ENCODE measurements at regions not wholly inside any gene's neighbourhood (a gene's known extent, or its start where the extent isn't known, plus 50 kb on each side); places are given as distances from the start of the nearest gene placed in this dataset.
"Not testable (repeated sequence)": the region's sequence is repeated elsewhere in the genome, so short reads cannot be mapped to it uniquely, and the experiment has no call there.

DNA sequence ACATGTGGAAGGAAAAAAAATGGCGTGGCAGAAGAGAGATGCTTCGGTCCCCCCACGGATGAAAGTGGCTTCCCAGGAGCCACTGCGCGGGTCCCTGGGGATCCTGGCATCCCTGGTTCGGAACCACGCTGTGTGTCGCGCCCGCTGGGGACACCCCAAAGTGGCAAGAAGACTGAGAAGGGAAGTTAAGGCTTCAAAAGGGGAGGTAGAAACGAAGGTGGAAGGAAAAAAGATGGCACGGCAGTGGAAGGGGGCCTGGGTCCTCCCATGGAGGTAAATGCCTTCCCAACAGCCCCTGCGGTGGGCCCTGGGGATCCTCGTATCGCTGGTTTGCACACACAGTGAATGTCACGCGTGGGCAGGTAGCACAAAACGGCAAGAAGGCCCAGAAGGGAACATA, 281.7 kb downstream of the ALG10 start:
- DNase-seq (ENCODE audit: low read depth) = no peak

- DNase-seq (ENCODE audit: low read depth) = no peak
These were observed 282.2 kb downstream of the ALG10 start for GRCh38 chr12:34304546-34304945.

GRCh38 chr12:34305176-34305575, 282.9 kb downstream of the ALG10 start:
- DNase-seq (ENCODE audit: low read depth) = no peak

DNA sequence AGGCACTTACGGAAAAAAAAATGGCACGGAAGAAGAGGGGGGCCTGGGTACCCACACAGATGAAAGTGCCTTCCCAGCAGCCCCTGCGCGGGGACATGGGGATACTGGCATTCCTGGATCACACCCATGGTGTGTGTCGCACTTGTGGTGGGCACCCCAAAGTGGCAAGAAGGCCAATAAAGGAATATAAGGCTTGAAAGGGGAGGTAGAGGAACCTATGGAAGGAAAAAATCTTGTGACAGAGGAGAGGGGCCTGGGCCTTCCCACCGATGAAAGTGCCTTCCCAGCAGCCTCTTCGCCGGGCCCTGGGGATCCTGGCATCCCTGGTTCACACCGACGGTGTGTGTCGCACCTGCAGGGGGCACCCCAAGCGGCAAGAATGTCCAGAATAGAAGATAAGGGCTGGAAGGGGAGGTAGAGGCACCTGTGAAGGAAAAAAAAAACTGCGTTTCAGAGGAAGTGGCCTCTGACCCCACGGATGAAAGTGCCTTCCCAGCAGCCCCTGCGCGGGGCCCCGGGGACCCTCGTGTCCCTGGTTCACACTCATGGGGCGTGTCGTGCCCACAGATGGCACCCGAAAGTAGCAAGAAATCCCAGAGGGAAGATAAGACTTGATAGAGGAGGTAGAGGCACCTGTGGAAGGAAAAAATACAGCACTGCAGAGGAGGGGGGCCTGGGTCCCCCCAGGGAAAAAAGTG, 284.0 kb downstream of the ALG10 start:
- DNase-seq (ENCODE audit: low read depth) = no peak

DNA sequence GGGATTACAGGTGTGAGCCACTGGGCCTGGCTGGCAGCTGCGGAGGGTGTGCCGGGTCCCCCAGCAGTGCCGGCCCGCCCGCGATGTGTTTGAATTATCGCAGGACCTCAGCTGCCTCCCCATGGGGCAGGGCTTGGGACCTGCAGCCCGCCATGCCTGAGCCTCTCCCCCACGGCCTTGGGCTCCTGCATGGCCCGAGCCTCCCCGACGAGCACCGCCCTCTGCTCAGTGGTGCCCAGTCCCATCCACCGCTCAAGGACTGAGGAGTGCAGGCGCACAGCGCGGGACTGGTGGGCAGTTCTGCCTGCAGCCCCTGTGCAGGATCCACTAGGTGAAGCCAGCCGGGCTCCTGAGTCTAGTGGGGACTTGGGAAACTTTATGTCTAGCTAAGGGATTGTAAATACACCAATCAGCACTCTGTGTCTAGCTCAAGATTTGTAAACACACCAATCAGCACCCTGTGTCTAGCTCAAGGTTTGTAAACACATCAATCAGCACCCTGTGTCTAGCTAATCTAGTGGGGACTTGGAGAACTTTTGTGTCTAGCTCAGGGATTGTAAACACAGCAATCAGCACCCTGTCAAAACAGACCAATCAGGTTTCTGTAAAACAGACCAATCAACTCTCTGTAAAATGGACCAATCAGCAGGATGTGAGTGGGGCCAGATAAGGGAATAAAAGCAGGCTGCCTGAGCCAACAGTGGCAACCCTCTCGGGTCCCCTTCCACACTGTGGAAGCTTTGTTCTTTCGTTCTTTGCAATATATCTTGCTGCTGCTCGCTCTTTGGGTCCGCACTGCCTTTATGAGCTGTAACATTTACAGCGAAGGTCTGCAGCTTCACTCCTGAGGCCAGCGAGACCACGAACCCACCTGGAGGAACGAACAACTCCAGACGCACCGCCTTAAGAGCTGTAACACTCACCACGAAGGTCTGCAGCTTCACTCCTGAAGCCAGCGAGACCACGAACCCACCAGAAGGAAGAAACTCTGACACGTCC, 287.8 kb downstream of the ALG10 start:
- not testable (repeated sequence) for DNase-seq (ENCODE audit: low read depth)

- DNase-seq (ENCODE audit: low read depth) = no peak
These were observed 289.0 kb downstream of the ALG10 start for GRCh38 chr12:34311337-34311736.

GRCh38 chr12:34327671-34328070, 305.4 kb downstream of the ALG10 start:
- DNase-seq (ENCODE audit: low read depth) = no peak

GRCh38 chr12:34333337-34333736, 311.0 kb downstream of the ALG10 start:
- DNase-seq (ENCODE audit: low read depth) = no peak

- no peak for DNase-seq (ENCODE audit: low read depth)
These were observed 312.2 kb downstream of the ALG10 start for GRCh38 chr12:34334538-34334937.

- no peak for DNase-seq (ENCODE audit: low read depth)
These were observed 312.9 kb downstream of the ALG10 start for GRCh38 chr12:34334953-34335743.

DNA sequence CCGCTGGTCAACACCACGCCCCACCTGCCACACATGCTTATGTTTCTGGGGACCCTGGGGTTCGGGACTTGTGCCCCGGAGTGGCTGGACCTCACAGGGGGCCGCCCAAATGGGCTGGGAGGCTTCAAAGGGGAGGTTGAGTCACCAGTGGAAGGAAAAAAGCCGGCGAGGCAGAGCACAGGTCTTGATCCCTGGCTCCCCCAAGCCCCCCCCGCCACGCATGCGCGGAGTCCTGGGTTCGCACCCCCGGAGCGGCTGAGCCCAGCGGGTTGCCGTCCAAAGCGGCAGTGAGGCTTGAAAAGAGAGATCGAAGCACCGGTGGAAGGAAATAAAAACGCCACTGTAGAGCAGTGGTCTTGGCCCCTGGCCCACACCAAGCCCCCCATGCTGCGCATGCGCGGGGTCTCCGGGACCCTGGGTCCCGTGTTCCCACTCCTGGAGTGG, 313.5 kb downstream of the ALG10 start:
- no peak for DNase-seq (ENCODE audit: low read depth)

DNA sequence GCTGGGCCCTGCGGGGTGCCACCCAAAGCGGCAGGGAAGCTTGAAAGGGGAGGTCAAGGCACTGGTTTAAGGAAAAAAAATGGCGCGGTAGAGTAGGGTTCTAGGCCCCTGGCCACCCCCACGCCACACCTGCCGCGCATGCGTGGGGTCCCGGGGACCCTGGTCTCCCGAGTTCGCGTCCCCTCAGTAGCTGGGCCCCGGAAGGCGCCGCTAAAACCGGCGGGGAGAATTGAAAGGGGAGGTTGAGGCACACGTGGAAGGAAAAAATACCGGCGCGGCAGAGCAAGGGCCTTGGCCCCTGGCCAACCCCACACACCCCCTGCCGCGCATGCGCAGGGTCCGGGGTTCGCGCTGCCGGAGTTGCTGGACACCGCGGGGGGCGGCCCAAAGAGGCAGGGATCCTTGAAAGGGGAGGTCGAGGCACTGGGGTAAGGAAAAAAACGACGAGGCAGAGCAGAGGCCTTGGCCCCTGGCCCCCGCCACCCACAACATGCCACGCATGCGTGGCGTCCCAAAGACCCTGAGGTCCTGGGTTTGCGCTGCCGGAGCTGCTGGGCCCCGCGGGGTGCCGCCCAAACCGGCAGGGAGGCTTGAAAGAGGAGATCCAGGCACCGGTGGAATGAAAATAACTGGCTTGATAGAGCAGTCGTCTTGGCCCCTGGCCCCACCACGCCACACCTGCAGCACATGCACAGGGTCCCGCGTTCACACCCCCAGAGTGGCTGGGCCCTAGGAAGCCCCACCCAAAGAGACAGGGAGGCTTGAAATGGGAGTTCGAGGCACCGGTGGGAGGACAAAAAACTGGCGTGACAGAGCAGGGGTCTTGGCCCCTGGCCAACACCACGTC, 314.5 kb downstream of the ALG10 start:
- DNase-seq (ENCODE audit: low read depth) = no peak

GRCh38 chr12:34338751-34339150, 316.5 kb downstream of the ALG10 start:
- DNase-seq (ENCODE audit: low read depth) = no peak

- no peak for DNase-seq (ENCODE audit: low read depth)
These were observed 317.6 kb downstream of the ALG10 start for GRCh38 chr12:34339922-34340321.

DNA sequence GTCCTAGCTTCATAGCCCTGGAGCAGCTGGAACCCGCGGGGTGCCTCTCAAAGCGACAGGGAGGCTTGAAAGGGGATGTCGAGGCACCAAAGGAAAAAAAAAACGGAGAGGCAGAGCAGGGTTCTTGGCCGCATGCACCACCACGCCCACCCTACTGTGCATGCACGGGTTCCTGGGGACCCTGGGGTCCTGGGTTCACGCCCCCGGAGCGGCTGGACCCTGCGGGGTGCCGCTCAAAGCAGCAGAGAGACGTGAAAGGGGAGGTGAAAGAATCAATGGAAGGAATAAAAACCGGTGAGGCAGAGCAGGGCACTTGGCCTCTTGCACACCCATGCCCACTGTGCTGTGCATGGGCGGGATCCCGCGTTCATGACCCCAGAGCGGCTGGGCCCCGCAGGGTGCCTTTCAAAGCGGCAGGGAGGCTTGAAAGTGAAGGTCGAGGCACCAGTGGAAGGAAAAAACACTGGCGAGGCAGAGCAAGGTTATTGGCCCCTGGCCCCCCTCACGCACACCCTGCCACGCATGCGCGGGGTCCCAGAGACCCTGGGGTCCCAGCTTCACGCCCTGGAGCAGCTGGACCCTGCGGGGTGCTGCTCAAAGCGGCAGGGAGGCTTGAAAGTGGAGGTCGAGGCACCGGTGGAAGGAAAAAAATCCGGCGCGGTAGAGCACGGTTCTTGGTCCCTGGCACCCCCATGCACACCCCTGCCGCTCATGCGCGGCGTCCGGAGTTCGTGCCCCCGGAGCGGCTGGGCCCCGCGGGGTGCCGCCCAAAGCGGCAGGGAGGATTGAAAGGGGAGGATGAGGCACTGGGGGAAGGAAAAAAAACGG, 318.5 kb downstream of the ALG10 start:
- no peak for DNase-seq (ENCODE audit: low read depth)

DNA sequence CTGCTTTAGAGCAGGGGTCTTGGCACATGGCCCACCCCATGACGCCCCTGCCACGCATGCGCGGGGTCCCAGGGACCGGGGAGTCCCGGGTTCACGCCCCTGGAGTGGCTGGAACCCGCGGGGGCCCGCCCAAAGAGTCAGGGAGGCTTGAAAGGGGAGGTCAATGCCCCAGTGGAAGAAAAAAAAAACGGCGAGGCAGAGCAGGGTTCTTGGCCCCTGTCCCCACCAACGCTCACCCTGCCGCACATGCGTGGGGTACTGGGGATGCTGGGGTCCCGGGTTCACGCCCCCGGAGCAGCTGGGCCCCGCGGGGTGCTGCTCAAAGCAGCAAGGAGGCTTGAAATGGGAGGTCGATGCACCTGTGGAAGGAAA, 319.1 kb downstream of the ALG10 start:
- no peak for DNase-seq (ENCODE audit: low read depth)

DNA sequence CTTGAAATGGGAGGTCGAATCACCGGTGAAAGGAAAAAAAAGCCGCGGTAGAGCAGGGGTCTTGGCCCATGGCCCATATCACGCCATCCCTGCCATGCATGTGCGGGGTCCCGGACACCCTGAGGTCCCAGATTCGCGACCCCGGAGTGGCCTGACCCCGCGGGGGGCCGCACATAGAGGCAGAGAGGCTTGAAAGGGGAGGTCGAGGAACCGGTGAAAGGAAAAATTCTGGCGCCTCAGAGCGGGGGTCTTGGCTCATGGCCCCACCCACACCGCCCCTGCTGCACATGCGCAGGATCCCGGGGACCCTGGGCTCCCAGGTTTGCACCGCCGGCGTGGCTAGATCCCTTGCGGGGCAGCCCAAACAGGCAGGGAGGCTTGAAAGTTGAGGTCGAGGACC, 319.8 kb downstream of the ALG10 start:
- no peak for DNase-seq (ENCODE audit: low read depth)

DNA sequence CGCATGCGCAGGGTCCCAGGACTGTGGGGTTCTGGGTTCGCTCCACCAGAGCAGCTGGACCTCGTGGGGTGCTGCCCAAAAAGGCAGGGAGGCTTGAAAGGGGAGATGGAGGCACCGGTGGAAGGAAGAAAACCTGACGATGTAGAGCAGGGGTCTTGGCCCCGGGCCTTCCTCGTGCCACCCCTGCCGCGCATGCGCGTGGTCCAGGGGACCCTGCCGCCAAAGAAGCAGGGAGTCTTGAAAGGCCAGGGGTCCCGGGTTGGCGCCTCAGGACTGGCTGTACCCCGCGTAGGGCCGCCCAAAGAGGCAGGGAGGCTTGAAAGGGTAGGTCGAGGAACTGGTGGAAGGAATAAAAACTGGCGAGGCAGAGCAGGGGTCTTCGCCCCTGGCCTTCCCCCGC, 321.0 kb downstream of the ALG10 start:
- DNase-seq (ENCODE audit: low read depth) = no peak

GRCh38 chr12:34343766-34344165, 321.5 kb downstream of the ALG10 start:
- no peak for DNase-seq (ENCODE audit: low read depth)

DNA sequence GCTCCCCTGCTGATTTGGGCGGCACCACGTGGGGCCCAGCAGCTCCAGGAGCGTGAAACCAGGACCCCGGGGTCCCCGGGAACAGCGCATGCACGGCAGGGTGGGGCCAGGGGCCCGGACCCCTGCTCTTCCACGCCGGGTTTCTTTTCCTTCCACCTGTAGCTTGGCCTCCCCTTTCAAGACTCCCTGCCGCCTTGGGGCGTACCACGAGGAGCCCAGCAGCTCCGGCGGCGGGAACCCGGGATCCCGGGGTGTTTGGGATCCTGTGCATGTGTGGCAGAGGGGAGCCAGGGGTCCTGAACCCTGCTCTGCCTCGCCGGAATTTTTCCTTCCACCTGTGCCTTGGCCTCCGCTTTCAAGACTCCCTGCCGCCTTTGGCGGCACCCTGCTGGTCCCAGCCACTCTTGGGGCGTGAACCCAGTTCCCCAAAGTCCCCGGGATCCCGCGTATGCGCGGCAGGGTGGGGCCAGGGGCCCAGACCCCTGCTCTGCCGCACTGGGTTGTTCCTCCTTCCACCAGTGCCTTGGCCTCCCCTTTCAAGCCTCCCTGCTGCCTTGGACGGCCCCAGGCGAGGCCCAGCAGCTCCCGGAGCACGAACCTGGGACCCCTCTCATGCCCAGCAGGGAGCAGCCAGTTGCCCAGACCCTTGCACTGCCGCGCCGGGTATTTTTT, 322.7 kb downstream of the ALG10 start:
- no peak for DNase-seq (ENCODE audit: low read depth)
